HG03135 (cell line): ENCODE measurements at regions not wholly inside any gene's neighbourhood (a gene's known extent, or its start where the extent isn't known, plus 50 kb on each side); places are given as distances from the start of the nearest gene placed in this dataset.

Experiments
- ATAC-seq: cut with Tn5 transposase; IDR thresholded peaks from one replicate; pipeline ENCODE4 v1.9.1; 2021; ENCODE audit warnings: mild to moderate bottlenecking, moderate library complexity; ENCODE audit not compliant: unreplicated experiment

GRCh38 chr7:145928937-145929336 lies 187.7 kb upstream of the CNTNAP2 start:
- no peak for ATAC-seq

- ATAC-seq, result no peak
These were observed 196.9 kb upstream of the CNTNAP2 start for GRCh38 chr7:145919712-145920111.

DNA sequence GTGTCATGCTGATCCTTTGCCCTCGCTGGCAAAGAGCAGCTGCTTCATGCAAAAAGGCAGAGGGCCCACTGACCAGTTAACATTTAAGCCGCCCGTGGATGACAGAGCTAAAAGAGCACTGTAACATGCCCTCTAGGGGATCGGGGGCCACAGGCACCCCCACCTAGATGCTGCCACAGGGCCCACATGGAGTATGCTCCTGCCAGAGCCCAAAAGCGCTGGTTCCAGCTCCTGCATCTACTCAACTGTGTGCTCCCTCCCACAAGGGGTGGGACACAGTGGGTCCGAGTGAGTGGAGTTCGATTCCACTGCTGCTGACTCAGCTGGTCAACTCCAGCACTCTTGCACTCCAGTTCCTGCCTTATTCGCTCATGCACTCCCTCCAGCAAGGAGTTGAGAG lies 199.8 kb upstream of the CNTNAP2 start:
- no peak for ATAC-seq

- no peak for ATAC-seq
These were observed 200.9 kb upstream of the CNTNAP2 start for GRCh38 chr7:145915679-145916078.

DNA sequence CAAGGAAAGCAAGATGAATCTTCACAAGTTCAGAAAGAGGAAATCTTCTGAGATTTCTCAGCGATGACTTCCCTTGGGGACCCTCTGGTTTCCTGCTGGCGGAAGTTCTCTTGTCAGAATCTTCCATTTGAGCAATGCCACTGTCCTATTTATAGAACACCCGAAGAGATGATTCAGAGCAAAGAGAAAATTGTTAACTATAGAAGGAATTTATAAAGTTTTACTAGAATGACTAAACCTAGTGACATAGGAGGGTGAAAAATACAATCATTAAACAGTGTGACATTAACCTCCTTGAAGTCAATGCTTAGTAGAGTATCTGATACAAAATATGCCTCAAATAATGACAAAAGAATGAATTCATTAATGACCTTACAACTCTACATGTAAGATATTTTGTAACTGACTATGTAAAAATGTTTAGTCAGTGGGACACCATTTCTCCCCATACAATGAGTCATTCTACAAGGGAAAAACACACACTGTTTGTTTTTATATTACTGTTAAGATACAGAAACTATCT lies 206.5 kb upstream of the CNTNAP2 start:
- peak; percentile 90 for ATAC-seq

DNA sequence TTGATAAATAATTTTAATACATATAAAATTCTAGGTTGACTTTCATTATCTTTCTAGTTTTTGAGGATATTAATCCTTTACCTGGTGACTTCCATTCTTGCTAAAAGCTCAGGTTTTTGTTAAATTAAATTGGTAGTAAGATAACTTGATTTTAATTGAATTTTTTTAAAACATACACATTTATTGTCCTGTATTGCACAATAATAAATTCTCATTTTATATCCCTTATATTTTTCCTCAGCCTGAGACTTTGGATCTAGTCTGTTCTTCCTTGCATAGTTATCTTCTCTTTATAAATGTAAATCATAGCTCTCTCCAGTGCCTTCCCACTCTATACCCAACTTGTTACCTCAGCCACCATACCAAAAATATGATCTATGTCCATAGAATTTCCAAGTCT lies 212.9 kb upstream of the CNTNAP2 start:
- ATAC-seq, result no peak

DNA sequence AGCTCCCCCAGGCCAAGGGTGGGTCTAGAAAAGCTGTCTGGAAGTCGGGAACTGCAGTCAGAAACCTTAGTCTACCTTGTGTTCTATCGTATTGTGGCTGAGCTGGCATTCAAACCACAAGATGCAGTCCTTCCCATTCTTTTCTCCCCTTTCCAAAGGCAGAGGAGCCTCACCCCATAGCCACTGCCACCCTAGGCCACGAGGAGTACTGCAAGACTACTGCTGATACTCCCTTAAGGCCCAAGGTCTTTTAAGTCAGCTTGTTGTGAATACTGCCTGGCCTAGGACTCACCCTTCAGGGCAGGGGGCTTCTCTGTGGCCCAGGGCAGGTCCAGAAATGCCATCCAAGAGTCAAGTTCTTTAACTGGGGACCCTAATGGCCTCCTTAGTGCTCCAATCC lies 214.5 kb upstream of the CNTNAP2 start:
- ATAC-seq, result no peak

DNA sequence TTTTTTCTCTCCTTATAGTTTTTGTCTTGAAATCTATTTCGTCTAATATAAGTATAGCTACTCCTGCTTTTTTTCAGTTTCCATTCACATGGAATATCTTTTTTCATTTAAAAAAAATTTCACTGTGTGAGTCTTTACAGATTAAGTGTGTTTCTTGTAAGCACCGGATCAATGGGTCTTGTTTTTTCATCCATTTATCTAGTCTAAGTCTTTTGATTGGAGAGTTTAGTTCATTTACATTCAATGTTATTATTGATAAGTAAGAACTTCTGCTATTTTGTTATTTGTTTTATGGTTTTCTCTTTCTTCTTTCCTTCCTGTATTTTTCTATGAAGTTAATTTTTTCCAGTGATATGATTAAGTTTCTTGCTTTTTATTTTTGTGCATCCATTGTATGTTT lies 216.7 kb upstream of the CNTNAP2 start:
- no peak for ATAC-seq

- ATAC-seq, result no peak
These were observed 222.6 kb upstream of the CNTNAP2 start for GRCh38 chr7:145893925-145894535.

DNA sequence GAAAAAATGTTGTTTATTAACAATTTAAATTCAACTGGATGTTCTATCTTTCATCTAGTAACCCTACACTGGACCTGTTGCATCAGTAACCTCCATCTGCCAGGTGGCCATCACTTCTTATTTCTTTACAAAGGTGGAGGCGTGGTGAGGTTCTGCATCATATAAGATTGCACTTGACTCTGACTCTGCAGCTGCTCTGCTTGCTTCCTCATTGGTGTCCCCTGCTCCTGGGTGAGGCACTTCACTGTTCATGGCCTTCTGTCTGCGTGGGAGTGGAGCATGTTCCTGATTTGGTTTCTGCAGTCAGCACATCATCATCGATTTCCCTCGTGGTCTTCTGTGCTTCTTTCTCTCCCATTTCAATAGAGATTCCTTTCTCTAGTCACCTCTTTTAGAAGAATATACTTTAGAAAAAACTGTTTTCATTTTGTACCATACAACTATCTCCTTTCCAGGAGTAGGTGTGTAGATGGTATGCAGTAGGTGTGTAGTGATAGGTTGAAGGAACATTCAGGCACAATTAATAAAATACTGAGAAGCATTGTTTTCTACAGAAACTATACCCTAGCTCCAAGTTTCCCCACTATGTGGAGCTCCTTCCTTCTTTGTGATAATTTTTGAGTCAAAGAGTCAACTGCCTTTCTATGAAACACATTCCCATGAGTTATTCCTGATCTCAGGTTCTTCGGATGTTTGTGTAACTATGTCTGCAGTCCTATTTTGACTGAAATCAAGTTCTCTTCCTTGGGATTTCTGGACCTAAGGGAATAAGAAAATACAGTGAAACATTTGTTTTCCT lies 231.7 kb upstream of the CNTNAP2 start:
- ATAC-seq, result no peak

DNA sequence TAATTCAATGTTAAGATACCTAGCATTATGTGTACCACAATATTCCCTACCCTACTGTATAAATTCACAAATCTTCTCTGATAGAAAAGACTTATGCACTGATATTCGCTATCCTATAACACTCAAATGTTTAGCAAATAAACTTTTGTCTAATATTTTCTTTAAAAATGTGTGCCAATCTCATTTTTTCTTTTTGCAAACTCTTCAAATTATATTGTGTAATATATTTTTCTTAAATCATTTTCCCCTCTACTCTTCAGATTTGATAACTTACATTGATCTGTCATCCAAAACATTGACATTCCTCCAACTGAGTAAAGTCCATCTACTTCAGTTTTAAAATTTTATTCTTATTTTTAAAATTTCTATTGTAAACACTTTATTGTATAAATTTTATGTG lies 240.2 kb upstream of the CNTNAP2 start:
- no peak for ATAC-seq

DNA sequence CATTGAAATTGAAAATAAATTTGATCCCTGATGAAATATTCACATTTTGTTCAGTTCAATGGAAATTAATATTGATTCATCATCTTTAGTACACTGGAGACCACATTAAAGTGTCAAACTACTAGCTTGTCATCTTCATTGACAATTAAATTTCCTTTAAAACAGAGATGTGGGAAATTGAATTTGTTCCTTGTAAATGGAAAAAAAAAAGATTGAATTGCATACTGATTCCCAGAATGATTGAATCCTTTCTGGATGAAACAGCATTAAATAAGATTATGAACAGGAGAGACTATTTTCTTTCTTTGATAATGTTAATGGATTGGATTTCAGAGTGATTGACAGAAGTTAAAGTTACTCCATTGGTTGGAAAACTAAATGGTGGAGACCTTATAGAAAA lies 241.3 kb upstream of the CNTNAP2 start:
- ATAC-seq, result no peak

GRCh38 chr7:145868935-145869334 lies 247.7 kb upstream of the CNTNAP2 start:
- no peak for ATAC-seq

DNA sequence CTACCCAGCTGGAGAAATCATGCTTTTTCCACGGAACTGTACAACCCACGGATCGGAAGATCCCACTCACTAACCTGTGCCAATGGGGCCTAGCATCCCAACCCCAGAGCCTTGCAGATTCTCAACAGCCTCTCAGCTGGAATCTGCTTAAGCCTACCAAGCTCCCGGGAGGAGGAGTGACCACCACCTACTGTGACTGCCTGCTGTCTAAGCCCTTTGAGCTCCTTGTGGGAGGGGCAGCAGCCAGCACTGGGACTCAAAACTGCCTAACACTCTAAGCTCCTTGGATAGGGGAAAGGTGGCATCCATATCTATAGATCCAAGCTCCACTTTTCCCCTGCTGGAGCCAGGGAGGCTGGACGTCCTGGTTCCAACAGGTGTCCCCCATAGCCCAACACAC lies 254.4 kb upstream of the CNTNAP2 start:
- no peak for ATAC-seq

GRCh38 chr7:145860809-145861208 lies 255.8 kb upstream of the CNTNAP2 start:
- ATAC-seq, result peak; percentile 70

DNA sequence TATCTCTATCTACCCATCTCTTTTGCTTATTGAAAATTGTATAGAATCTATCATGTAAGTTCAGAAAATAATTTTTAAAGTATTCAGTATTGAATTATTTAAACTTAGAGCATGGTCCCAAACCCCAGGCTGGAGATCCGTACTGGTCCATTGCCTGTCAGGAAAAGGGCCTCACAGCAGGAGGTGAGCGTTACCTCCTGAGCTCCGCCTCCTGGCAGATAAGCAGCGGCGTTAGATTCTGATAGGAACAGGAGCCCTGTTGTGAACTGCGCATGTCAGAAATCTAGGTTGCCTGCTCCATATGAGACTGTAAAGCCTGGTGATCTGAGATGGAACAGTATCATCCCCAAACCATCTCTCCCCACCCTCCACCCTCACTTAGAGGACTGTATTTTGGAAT lies 266.0 kb upstream of the CNTNAP2 start:
- ATAC-seq, result no peak

DNA sequence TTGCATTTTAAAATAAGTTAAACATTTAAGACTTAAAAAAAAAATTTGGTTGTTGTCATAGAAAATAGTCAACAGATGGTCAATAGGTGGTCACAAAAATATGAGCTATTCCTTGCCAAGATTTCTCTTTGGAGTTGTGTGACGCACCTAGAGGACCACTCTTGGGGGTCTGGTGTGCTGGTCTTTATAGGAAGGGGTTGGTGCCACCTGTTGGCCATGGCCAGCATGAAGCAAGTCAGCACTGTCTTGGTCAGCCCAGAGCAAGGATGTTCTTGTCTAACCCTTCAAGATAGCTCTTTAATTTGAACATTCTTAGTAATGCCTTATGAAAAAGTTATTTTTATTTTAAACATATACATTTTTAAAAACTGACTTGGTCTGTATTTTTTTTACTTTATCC lies 267.9 kb upstream of the CNTNAP2 start:
- no peak for ATAC-seq

- no peak for ATAC-seq
These were observed 271.3 kb upstream of the CNTNAP2 start for GRCh38 chr7:145845345-145845744.

GRCh38 chr7:145839814-145840213 lies 276.8 kb upstream of the CNTNAP2 start:
- no peak for ATAC-seq

DNA sequence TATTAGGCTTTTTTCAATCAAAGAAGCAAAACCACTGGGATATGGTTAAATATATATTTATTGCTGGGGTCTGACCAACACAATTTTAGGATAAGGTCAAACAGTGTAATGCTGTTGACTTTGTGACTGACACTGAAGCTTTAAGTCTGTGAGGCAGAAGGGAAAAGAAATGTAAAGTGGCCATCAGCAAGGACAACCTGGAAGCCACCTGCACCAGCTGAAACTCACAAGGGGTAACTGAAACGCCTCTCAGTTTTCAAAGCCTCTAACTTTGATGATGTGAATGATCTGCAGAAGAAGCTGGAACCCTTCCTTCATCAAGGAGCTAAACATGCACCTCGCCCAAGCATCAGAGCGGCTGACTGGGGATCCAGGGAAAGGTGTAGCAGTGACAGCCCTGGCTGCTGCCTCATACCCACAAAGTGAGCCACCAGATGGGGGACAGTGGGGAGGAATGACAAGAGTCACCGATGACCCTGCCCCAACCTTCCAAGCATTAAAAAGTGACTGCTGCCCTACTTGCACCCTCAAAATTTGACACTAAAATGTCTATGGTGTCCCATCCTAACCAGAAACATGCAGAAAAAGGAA lies 284.9 kb upstream of the CNTNAP2 start:
- ATAC-seq, result no peak

GRCh38 chr7:145817687-145818086 lies 298.9 kb upstream of the CNTNAP2 start:
- no peak for ATAC-seq

- ATAC-seq, result no peak
These were observed 304.4 kb upstream of the CNTNAP2 start for GRCh38 chr7:145812218-145812617.
